ENCODE measurements at regions not wholly inside any gene's neighbourhood (a gene's known extent, or its start where the extent isn't known, plus 50 kb on each side); places are given as distances from the start of the nearest gene placed in this dataset.

DNA sequence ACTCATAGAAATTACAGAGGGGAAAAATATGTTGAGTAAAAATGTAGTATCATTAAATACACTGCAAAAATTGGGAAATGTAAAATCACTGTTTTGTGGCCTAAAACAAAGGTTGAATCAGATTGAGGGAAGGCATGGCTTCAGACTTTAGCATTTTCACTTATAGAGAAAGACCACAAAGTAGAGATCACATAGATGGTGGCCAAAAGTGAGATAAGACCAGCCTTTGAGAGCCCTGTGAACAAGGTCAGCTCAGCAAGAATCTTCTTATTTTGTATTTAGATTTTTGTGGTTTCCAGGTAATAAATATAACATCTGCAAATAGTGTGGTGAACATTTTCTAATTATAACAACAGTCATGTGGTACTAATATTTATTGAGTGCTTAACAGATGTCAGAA lies 544.8 kb upstream of the DPPA4 start:
- Mint-ChIP-seq H3K4me3 (no peak overlapping the region), H3K36me3 (ENCODE audit: low read depth) (no peaks in the 10 kb centered on the region), H3K27me3 (ENCODE audit: insufficient read depth) (no peaks in the 10 kb centered on the region), H3K4me1 (ENCODE audit: low read depth) (peaks cover 12% of the 10 kb centered on the region), H3K9me3 (peaks cover 7% of the 10 kb centered on the region; the same call in 1 of the 2 replicates), H3K27ac (no peak overlapping the region)
- no peak for DNase-seq
- TF ChIP-seq, protein P1, sequence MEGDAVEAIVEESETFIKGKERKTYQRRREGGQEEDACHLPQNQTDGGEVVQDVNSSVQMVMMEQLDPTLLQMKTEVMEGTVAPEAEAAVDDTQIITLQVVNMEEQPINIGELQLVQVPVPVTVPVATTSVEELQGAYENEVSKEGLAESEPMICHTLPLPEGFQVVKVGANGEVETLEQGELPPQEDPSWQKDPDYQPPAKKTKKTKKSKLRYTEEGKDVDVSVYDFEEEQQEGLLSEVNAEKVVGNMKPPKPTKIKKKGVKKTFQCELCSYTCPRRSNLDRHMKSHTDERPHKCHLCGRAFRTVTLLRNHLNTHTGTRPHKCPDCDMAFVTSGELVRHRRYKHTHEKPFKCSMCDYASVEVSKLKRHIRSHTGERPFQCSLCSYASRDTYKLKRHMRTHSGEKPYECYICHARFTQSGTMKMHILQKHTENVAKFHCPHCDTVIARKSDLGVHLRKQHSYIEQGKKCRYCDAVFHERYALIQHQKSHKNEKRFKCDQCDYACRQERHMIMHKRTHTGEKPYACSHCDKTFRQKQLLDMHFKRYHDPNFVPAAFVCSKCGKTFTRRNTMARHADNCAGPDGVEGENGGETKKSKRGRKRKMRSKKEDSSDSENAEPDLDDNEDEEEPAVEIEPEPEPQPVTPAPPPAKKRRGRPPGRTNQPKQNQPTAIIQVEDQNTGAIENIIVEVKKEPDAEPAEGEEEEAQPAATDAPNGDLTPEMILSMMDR (IDR thresholded peaks at IDR 0.05), result no peak

DNA sequence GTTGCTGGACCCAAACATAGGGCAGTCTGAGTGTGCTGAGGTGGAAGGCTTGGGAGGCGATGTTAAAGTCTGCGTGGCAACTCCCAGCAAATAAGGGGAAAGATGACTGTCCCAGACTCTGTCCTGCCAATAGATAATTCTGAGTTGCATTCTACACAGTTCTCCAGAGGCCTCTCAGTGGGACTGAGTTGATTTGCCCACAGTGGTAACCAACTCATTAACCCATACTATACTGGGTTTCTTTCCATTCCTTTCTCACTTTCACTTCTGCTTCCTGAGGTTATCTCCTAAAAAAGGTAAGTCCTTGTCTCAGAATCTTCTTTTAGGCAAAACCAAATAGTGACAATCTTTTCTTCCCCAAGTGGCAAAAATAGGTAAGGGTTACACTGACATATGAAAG lies 549.9 kb upstream of the DPPA4 start:
- TF ChIP-seq, protein P1 (IDR thresholded peaks at IDR 0.05), result no peak
- H3K4me1 Mint-ChIP-seq (ENCODE audit: low read depth), result no peaks in the 10 kb centered on the region; the same call in 1 of the 2 replicates
- H3K4me3 Mint-ChIP-seq, result no peak overlapping the region; the same call in 1 of the 2 replicates
- H3K27ac Mint-ChIP-seq, result no peak overlapping the region
- H3K9me3 Mint-ChIP-seq, result peaks cover 7% of the 10 kb centered on the region; the same call in 1 of the 2 replicates
- no peak for DNase-seq
- peaks cover 3% of the 10 kb centered on the region; the same call in 1 of the 2 replicates for H3K27me3 Mint-ChIP-seq (ENCODE audit: insufficient read depth)
- no peaks in the 10 kb centered on the region; the same call in 1 of the 2 replicates for H3K36me3 Mint-ChIP-seq (ENCODE audit: low read depth)

DNA sequence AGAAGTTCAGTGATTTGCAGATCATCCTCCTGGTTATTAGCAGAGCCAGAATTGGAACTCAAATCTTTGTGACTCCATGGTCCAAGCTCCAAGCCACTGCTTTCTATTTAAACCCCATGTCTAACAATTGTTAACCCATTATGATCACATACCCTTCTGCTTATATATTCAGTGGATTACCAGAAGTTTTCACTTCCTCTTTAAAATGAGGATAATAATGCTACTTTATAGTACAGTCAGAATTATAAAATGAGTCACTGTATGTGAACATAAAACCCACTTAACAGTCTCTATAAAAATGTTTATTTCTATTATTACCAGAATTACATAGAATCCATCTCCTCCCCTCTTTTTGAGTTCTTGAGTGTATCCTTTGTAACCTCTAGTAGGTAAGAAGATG lies 550.7 kb upstream of the DPPA4 start:
- TF ChIP-seq, protein P1 (IDR thresholded peaks at IDR 0.05), result no peak
- DNase-seq, result no peak
- Mint-ChIP-seq H3K9me3 (peaks cover 7% of the 10 kb centered on the region; the same call in 1 of the 2 replicates), H3K4me1 (ENCODE audit: low read depth) (no peaks in the 10 kb centered on the region; the same call in 1 of the 2 replicates), H3K27ac (no peak overlapping the region), H3K27me3 (ENCODE audit: insufficient read depth) (peaks cover 3% of the 10 kb centered on the region; the same call in 1 of the 2 replicates), H3K4me3 (no peak overlapping the region), H3K36me3 (ENCODE audit: low read depth) (no peaks in the 10 kb centered on the region; the same call in 1 of the 2 replicates)

DNA sequence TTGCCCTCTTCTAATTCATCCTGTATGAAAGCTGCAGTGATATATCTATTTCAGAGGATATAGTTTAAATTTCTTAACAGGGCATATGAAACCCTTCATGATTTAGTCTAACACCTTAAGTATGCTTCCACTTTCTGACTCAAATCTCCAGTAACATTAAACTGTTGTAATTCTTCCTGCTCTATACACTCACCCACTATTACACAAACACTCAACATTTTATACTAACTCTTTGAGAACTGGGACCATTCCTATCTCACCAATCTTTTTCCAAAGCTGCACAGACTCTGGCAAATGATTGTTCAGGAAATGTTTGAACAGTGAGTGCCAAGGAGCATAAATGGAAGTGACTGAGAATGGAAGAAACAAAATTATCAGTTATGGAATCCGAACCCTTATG lies 560.4 kb upstream of the DPPA4 start:
- Mint-ChIP-seq H3K27ac (no peak overlapping the region), H3K36me3 (ENCODE audit: low read depth) (no peaks in the 10 kb centered on the region), H3K9me3 (no peaks in the 10 kb centered on the region), H3K4me1 (ENCODE audit: low read depth) (peaks cover 11% of the 10 kb centered on the region; the same call in 1 of the 2 replicates), H3K27me3 (ENCODE audit: insufficient read depth) (peaks cover 2% of the 10 kb centered on the region; the same call in 1 of the 2 replicates), H3K4me3 (no peak overlapping the region)
- TF ChIP-seq, protein P1 (IDR thresholded peaks at IDR 0.05), result no peak
- no peak for DNase-seq

DNA sequence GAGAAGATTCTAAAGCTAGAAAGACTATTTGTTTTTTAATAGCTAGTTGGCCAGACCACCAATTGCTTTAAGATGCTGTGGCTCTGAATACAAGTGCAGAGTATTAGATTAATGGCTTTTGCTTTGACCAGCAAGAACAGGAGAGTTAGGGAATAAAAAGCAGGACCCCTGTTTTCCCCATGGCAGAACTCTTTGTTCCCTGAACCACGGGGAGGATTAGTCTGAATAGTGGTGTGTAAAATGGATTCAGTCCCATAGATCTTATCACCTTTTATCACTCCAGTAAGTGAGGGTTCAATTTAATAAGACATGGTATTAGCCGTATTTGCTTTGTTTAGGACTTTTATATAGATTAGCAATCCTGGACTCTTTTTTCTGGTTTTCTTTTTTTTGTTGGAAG lies 562.6 kb upstream of the DPPA4 start:
- no peaks in the 10 kb centered on the region for H3K9me3 Mint-ChIP-seq
- no peak for DNase-seq
- H3K4me3 Mint-ChIP-seq, result no peak overlapping the region
- no peak overlapping the region for H3K27ac Mint-ChIP-seq
- peaks cover 11% of the 10 kb centered on the region; the same call in 1 of the 2 replicates for H3K4me1 Mint-ChIP-seq (ENCODE audit: low read depth)
- peaks cover 2% of the 10 kb centered on the region for H3K27me3 Mint-ChIP-seq (ENCODE audit: insufficient read depth)
- TF ChIP-seq, protein P1 (IDR thresholded peaks at IDR 0.05), result no peak
- H3K36me3 Mint-ChIP-seq (ENCODE audit: low read depth), result no peaks in the 10 kb centered on the region

All from HFFc6 (cell line).